HepG2 (cell line): ENCODE measurements at regions not wholly inside any gene's neighbourhood (a gene's known extent, or its start where the extent isn't known, plus 50 kb on each side); places are given as distances from the start of the nearest gene placed in this dataset.

Source experiments
- ATAC-seq: fragments of 200-7000 bp; cut with Tn5 transposase; 3 replicates; pipeline ENCODE4 v1.9.1; 2020; ENCODE audit warnings: mild to moderate bottlenecking, moderate library complexity
- BruUV-seq: library from RNA; stranded (reverse); fragments of 400-500 nt; replicated peaks from 2 replicates; lab custom pipeline; 2021; lab: Mats Ljungman, UMichigan
- CTCF ChIA-PET: fragments of 300-600 bp; formaldehyde crosslinking; extraction: SDS; loops from one replicate; lab custom pipeline; 2021; ENCODE audit warnings: low total read pairs, inconsistent platforms, low intra/inter-chr PET ratio; lab: Yijun Ruan, JAX
- POLR2A ChIA-PET: fragments of 350-600 bp; sonication (Branson Sonifier 250); formaldehyde crosslinking; loops from one replicate; lab custom pipeline; 2020; ENCODE audit warnings: antibody characterized with exemption, inconsistent platforms; lab: Yijun Ruan, JAX
- DNase-seq: peaks from one replicate; pipeline ENCODE4 v3.0.0-alpha.2; 2015; ENCODE audit warnings: low spot score
- FAIRE-seq: peaks from 3 replicates; lab custom pipeline; 2011; peaks lifted over from hg19 to GRCh38; lab: Jason Lieb, UNC
- H2AFZ ChIP-seq: one replicate; pipeline ENCODE4 v1.6.1; 2011; ENCODE audit warnings: low read length, inconsistent platforms
- H3K27ac ChIP-seq: fragments of 300-600 bp; 3 replicates; pipeline ENCODE4 v1.8.0; 2011; ENCODE audit warnings: mixed run types, mild to moderate bottlenecking, mixed read lengths, low read length, inconsistent platforms; ENCODE audit not compliant: insufficient read depth; ENCODE audit errors: extremely low read length
- H3K27me3 ChIP-seq, 2 experiments: fragments of 200-600 bp in 1 of 2; 2 replicates in 1 of 2; 3 replicates in 1 of 2; pipeline versions ENCODE4 v1.6.0 to v1.8.0; 2011; ENCODE audit warnings: low read length in 2 of 2, mild to moderate bottlenecking in 2 of 2, moderate library complexity in 2 of 2, inconsistent platforms in 1 of 2; ENCODE audit not compliant: insufficient read depth in 2 of 2, control insufficient read depth in 1 of 2
- H3K36me3 ChIP-seq, 2 experiments: fragments of 200-600 bp in 1 of 2; replicated peaks in 1 of 2; 2 replicates in 1 of 2; 3 replicates in 1 of 2; pipeline versions ENCODE4 v1.5.1 to v1.8.0; 2011; ENCODE audit warnings: low read length in 2 of 2, inconsistent platforms in 1 of 2; ENCODE audit not compliant: insufficient read depth in 2 of 2, control insufficient read depth in 1 of 2
- H3K4me1 ChIP-seq: 2 replicates; pipeline ENCODE4 v1.5.1; 2012; ENCODE audit warnings: low read length, inconsistent platforms; ENCODE audit not compliant: insufficient read depth
- H3K4me2 ChIP-seq: 2 replicates; pipeline ENCODE4 v1.6.0; 2011; ENCODE audit warnings: low read depth, low read length, inconsistent platforms
- H3K4me3 ChIP-seq, 3 experiments: fragments of 200-600 bp in 1 of 3; sonication (generic), shearing (Covaris generic) in 1 of 3; replicated peaks in 1 of 3; 2 replicates each; pipeline ENCODE4 v1.5.1; 2011 to 2016; ENCODE audit warnings: low read length in 3 of 3, inconsistent platforms in 2 of 3, low read depth in 2 of 3, mild to moderate bottlenecking in 2 of 3, control low read depth in 1 of 3, mixed read lengths in 1 of 3; ENCODE audit not compliant: insufficient read depth in 1 of 3
- H3K79me2 ChIP-seq: one replicate; pipeline ENCODE4 v1.6.1; 2011; ENCODE audit warnings: low read length, inconsistent platforms; ENCODE audit not compliant: insufficient read depth
- H3K9ac ChIP-seq: 2 replicates; pipeline ENCODE4 v1.6.0; 2011; ENCODE audit warnings: mild to moderate bottlenecking, low read depth, low read length, inconsistent platforms; ENCODE audit not compliant: insufficient read depth
- H3K9me3 ChIP-seq: 2 replicates; pipeline ENCODE4 v1.5.1; 2012; ENCODE audit warnings: mild to moderate bottlenecking, low read length
- H4K20me1 ChIP-seq: 2 replicates; pipeline ENCODE4 v1.6.0; 2011; ENCODE audit warnings: inconsistent platforms, mild to moderate bottlenecking, low read length, moderate library complexity; ENCODE audit not compliant: insufficient read depth
- ATAD3A ChIP-seq: sonication (generic); formaldehyde crosslinking; IDR thresholded peaks from 2 replicates; pipeline ENCODE4 v1.4.0; 2020; ENCODE audit warnings: missing genetic modification reagents
- KDM2A ChIP-seq: sonication (generic); formaldehyde crosslinking; IDR thresholded peaks from 2 replicates; pipeline ENCODE4 v1.4.0; 2020; ENCODE audit warnings: low read depth, missing genetic modification reagents, borderline replicate concordance
- KDM6A ChIP-seq: IDR thresholded peaks from 2 replicates; pipeline ENCODE4 v1.6.1; 2016; ENCODE audit warnings: low read depth
- MEF2D ChIP-seq: sonication (generic); formaldehyde crosslinking; IDR thresholded peaks from 2 replicates; pipeline ENCODE4 v1.5.1; 2020; ENCODE audit warnings: mild to moderate bottlenecking, missing genetic modification reagents
- PBX3 ChIP-seq: sonication (generic); formaldehyde crosslinking; IDR thresholded peaks from 2 replicates; pipeline ENCODE4 v1.8.1; 2023; ENCODE audit warnings: missing genetic modification reagents, inconsistent platforms, borderline replicate concordance
- POLR2A ChIP-seq, 2 experiments: IDR thresholded peaks; 2 replicates each; pipeline ENCODE4 v1.6.1; 2011; ENCODE audit warnings: low read depth in 2 of 2, low read length in 2 of 2, mild to moderate bottlenecking in 1 of 2, moderate library complexity in 1 of 2; ENCODE audit not compliant: insufficient read depth in 1 of 2
- RCOR2 ChIP-seq: IDR thresholded peaks from 2 replicates; pipeline ENCODE4 v1.6.1; 2016; ENCODE audit warnings: missing biosample characterization, missing genetic modification reagents
- RELA ChIP-seq: sonication (generic); formaldehyde crosslinking; IDR thresholded peaks from 2 replicates; pipeline ENCODE4 v1.4.0; 2020; ENCODE audit warnings: missing genetic modification reagents
- SMC3 ChIP-seq: IDR thresholded peaks from 2 replicates; pipeline ENCODE4 v1.6.1; 2011; ENCODE audit warnings: low read length, improper control_type of control experiment
- ZBTB38 ChIP-seq: sonication (generic); formaldehyde crosslinking; IDR thresholded peaks from 2 replicates; pipeline ENCODE4 v1.5.1; 2020; ENCODE audit warnings: mild to moderate bottlenecking, missing genetic modification reagents
- ZNF282 ChIP-seq: fragments of 450-650 bp; IDR thresholded peaks from 2 replicates; pipeline ENCODE4 v1.6.1; 2018; ENCODE audit not compliant: partially characterized antibody
- ZNF292 ChIP-seq: sonication (generic); formaldehyde crosslinking; IDR thresholded peaks from 2 replicates; pipeline ENCODE4 v1.8.1; 2022; ENCODE audit warnings: mild to moderate bottlenecking, low read depth, missing genetic modification reagents, borderline replicate concordance
- ZNF382 ChIP-seq: sonication (generic); formaldehyde crosslinking; IDR thresholded peaks from 2 replicates; pipeline ENCODE4 v1.5.0; 2020; ENCODE audit warnings: missing genetic modification reagents, mild to moderate bottlenecking, borderline replicate concordance
- ZNF572 ChIP-seq: sonication (generic); formaldehyde crosslinking; IDR thresholded peaks from 2 replicates; pipeline ENCODE4 v1.5.1; 2020; ENCODE audit warnings: mild to moderate bottlenecking, missing genetic modification reagents
- ZNF609 ChIP-seq: sonication (generic); formaldehyde crosslinking; IDR thresholded peaks from 2 replicates; pipeline ENCODE4 v1.4.0; 2020; ENCODE audit warnings: mild to moderate bottlenecking, missing genetic modification reagents, borderline replicate concordance
- in situ Hi-C: cut with HindIII; loops from 2 replicates; pipeline ENCODE4 v1.10.0; 2017; ENCODE audit warnings: low pct_unique_long_range_greater_than_20kb; ENCODE audit not compliant: extremely low pct_ligation_motif_present
- intact Hi-C: fragments of 100-400 bp; cut with micrococcal nuclease; formaldehyde crosslinking; loops from one replicate; pipeline ENCODE4 v1.10.0; 2022; ENCODE audit not compliant: unreplicated experiment

GRCh38 chr10:21181451-21181850 is 284.3 kb upstream of the NEBL start (continued):
- TF ChIP-seq MEF2D (CRISPR knock-in tag) (no peak), ZNF609 (CRISPR knock-in tag) (no peak)

- Histone ChIP-seq H3K9ac (no peak overlapping the region), H3K4me2 (no peak overlapping the region), H3K79me2 (no peaks in the 10 kb centered on the region), H3K4me1 (0 out of 2 replicates have a peak, but pooled peaks cover 2% of the 10 kb centered on the region), H3K36me3 (no peaks in the 10 kb centered on the region), H4K20me1 (no peaks in the 10 kb centered on the region), H3K27me3 (peaks cover 0 to 25% of the 10 kb centered on the region in 2 experiments; a peak in 3 of 5 replicates), H3K4me3 (no peak overlapping the region), H3K9me3 (peaks cover 11% of the 10 kb centered on the region; the same call in 1 of the 2 replicates)
- ChIA-PET CTCF (no interaction called here), POLR2A (no interaction called here)
- no peak for ATAC-seq
- intact Hi-C loops = no loop called here
- no TSS peak for BruUV-seq
- TF ChIP-seq KDM2A (CRISPR knock-in tag) (no peak), ZNF572 (no peak), ZBTB38 (CRISPR knock-in tag) (no peak), RCOR2 (CRISPR knock-in tag) (no peak), ZNF292 (CRISPR knock-in tag) (no peak), RELA (CRISPR knock-in tag) (no peak), ZNF382 (CRISPR knock-in tag) (no peak), SMC3 (no peak), ATAD3A (CRISPR knock-in tag) (no peak), KDM6A (no peak), PBX3 (CRISPR knock-in tag) (no peak), POLR2A (IDR thresholded peaks at IDR 0.05; ENCODE audit: insufficient read depth in 1 of 2, low read depth in 2 of 2, low read length in 2 of 2) (no peak), ZNF282 (no peak)
- TF ChIP-seq, all 625 proteins: peak for 0
- FAIRE-seq = no peak
- no peak overlapping the region for H2AFZ ChIP-seq
- in situ Hi-C loops = no loop called here
- DNase-seq = no peak
- no peak overlapping the region for H3K27ac ChIP-seq
These were observed 283.5 kb upstream of the NEBL start for GRCh38 chr10:21180604-21181003.
